Stimulated activated CD8-positive, alpha-beta memory T cell treated with anti-CD3 and anti-CD28 coated beads, Interleukin-12 subunit alpha, Interleukin-12 subunit beta, amount 100 ng/mL, for 1 hour (primary cell): ENCODE measurements at regions not wholly inside any gene's neighbourhood (a gene's known extent, or its start where the extent isn't known, plus 50 kb on each side); places are given as distances from the start of the nearest gene placed in this dataset.
"Not testable (repeated sequence)": the region's sequence is repeated elsewhere in the genome, so short reads cannot be mapped to it uniquely, and the experiment has no call there.

ENCODE experiments used
- DNase-seq: peaks from one replicate; pipeline ENCODE4 v3.0.0-alpha.2; 2020; ENCODE audit warnings: low read depth

DNA sequence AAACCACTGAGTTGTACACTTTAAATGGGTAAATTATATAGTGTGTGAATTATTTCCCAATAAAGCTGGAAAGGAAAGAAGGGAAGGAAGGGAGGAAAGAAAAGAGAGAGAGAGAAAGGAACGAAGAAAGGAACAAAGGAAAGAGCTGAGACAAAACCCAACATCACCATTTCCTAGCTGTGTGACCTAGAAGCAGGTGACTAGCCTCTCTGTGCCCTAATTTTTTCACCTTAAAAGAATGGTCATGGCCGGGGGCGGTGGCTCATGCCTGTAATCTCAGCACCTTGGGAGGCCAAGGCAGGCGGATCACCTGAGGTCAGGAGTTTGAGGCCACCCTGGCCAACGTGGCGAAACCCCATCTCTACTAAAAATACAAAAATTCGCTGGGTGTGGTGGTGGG lies 155.8 kb downstream of the C16orf95 start:
- DNase-seq: not testable (repeated sequence)

DNA sequence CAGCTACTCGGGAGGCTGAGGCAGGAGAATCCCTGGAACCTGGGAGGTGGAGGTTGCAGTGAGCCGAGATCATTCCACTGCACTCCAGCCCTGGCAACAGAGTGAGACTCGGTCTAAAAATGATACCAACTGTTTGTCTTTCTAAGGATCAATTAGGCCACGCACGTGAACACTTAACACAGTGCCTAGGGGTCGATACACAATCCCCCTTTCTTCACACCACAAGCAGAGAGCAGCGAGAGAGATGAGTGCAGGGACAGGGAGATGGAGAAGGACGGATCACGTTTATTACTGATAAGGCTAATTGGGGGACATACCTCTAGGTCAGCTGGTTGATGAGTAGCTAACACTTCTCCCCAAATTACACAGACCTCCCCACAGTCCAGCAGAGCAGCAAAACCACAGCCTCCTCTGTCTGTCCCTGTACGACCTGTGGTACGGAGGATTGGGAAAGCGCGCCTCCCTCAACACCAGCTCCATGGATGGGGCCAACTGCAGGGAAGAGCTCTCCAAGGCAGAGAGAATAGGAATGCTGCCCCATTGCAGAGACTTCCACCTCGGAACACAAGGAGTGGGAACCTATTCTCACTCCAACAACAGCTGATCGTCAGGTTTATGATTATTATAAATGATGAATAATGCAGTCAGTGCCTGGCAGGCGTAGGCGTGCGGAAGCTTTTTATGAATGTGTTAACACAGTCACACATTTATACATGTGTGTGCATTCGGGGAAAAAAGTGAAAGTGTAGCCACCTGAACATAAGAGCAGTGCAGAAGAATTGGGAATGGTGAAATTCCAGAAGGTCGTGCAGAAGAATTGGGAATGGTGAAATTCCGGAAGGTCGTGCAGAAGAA lies 155.1 kb downstream of the C16orf95 start:
- DNase-seq: no peak

DNA sequence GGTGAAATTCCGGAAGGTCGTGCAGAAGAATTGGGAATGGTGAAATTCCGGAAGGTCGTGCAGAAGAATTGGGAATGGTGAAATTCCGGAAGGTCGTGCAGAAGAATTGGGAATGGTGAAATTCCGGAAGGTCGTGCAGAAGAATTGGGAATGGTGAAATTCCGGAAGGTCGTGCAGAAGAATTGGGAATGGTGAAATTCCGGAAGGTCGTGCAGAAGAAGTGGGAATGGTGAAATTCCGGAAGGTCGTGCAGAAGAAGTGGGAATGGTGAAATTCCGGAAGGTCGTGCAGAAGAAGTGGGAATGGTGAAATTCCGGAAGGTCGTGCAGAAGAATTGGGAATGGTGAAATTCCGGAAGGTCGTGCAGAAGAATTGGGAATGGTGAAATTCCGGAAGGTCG lies 154.4 kb downstream of the C16orf95 start:
- DNase-seq: not testable (repeated sequence)

GRCh38 chr16:87163637-87164036 lies 153.6 kb downstream of the C16orf95 start:
- DNase-seq: no peak

GRCh38 chr16:87165151-87165550 lies 152.0 kb downstream of the C16orf95 start:
- DNase-seq: no peak

DNA sequence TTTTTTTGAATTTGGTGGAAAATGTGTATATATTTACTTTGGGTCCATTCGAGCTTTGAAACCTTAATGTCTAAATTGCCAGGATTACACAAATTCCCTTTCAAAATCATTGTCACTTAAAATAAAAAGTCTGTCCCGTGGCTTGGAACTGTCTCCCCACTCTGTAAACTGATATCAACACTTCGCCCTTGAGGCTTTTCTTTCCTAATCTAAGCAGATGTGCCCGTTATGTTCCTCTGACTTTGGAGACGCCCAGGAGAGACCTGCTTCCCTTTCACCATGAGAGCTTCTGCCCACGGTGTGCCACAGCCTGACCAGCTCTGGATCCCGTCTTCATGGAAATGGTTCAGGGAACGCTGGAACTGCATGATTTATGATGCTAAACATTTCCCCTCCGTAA lies 151.3 kb downstream of the C16orf95 start:
- no peak for DNase-seq

GRCh38 chr16:87166321-87166720 lies 150.9 kb downstream of the C16orf95 start:
- DNase-seq: no peak

DNA sequence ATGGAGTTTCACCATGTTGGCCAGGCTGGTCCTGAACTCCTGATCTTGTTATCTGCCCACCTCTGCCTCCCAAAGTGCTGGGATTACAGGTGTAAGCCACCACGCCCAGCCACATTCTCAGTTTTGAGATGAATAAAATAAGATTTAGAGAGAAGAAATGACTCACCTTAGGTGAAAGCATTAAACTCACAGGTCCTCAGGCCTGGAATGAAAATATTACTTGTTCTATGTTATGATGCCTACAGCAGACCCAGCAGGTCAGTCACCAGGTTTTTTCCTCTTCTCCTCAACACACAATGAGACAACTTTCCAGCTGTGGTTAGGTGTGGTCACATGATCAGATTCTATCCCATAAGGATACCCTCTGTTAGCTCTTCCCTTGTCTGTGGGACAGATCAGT lies 150.3 kb downstream of the C16orf95 start:
- no peak for DNase-seq

DNA sequence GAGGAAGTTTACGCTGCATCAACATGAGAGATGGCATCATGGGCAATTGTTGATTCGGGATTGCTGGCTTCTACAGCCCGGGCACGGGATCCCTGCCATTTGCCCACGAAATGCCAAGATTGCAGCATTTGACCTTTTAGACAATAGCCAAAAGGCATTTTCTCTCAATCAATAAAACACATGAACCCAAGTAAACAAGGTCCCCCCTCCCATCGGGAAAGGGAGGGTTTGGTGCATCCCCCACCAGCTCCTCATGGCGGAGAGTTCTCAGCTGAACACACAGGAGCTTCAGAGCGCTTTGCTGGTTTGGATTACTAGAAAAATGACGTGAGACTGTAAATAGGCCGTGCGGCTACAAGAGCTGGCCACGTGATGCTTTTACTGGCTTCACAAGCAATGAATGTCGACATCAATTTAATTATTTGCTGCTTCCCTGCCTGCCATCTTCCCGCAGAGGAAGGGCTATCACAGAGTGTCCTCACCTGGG lies 147.6 kb downstream of the C16orf95 start:
- no peak for DNase-seq

DNA sequence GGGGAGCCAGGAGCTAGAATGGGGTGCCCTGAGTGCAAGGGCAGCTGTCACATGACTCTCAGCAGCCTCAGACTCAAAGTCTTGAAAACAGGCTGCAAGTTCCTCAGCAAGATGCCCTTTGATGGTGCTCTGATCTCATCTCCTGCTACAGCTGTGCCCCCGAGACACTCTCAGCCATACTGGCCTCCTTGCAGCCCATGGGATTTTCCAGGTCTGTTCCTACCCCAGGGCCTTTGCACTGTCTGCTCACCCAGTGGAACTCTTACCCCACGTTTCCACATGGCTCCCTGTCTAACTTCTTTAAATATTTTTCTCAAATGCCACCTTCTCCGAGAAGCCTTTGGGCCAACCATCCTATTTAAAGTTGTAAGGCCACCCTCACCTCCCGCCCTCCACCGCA lies 146.9 kb downstream of the C16orf95 start:
- no peak for DNase-seq

DNA sequence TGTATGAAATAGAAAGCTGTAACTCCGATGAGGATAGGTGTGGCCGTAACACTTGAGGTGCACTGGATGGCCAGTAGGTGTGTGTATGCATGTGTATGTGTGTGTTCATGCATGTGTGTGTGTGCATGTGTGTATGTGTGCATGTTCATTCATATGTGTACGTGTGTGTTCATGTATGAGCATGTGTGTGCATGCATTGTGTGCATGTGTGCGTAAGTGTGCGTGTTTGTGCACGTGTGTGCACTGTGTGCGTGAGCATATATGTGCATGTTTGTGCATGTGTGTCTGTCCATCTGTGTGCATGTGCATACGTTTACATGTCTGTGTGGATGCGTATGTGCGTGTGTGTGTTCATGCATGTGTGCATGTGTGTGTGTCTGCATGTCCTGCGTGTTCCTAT lies 145.5 kb downstream of the C16orf95 start:
- DNase-seq: no peak

DNA sequence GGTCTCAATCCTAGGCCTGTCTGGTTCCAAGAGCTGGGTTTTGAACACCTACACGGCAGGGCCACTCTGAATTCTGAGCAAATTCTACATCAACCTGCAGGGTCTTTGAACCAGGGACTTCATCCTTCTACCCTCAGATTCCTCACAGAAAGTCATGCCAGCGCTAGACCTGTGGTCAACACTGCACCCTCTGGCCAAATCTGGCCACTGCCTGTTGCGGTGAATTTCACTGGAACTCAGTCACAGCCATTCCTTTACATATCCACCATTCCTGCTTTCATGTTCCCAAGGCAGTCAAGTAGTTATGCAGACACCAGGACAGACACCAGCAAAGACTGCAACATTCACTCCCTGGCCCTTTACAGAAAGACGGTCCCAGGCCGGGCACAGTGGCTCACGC lies 144.6 kb downstream of the C16orf95 start:
- no peak for DNase-seq

- no peak for DNase-seq
Observed at GRCh38 chr16:87173294-87173893, 143.8 kb downstream of the C16orf95 start.

- no peak for DNase-seq
Observed at GRCh38 chr16:87174061-87174460, 143.1 kb downstream of the C16orf95 start.

GRCh38 chr16:87176735-87177134 lies 140.5 kb downstream of the C16orf95 start:
- no peak for DNase-seq

- no peak for DNase-seq
Observed at GRCh38 chr16:87177673-87178072, 139.5 kb downstream of the C16orf95 start.

GRCh38 chr16:87178177-87178863 lies 138.9 kb downstream of the C16orf95 start:
- no peak for DNase-seq

- DNase-seq: no peak
Observed at GRCh38 chr16:87178977-87179376, 138.2 kb downstream of the C16orf95 start.

DNA sequence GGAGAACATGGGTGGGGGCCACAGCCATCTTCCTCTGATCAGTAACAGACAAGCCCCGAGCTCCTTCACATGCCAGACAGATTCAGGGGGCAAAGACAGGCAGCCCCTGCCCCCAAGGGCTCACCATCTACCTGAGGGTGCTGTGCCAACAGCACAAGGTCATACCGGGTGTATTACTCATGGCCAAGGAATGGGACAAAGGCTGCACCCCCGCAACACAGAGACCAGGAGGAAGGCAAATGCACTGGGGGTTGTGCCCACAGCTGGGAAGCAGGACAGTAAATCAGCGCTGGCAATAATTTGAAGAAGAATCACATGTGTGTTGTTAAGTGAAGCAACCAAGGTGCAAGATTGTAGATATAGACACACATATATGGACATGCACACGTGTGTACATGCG lies 137.1 kb downstream of the C16orf95 start:
- no peak for DNase-seq

- DNase-seq: no peak
Observed at GRCh38 chr16:87182759-87183158, 134.4 kb downstream of the C16orf95 start.

DNA sequence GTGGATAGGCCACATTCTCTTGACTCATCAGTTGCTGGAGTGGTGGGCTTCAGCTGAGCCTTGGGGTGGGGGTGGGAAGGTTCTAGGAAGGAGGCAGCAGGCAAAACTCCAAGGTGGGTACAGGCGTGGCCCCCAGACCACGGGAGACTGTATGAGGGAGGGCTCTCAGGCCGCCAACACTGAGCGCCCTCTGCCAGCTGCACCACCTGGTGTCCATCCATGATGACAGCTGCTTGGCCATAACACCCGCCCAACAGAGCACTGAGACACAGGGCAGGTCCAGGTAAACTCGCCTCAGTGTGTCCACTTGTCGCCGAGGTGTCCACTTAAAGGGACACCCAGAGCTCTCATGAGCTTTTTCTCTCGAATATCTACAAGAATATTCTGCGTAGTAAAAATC lies 133.5 kb downstream of the C16orf95 start:
- no peak for DNase-seq

DNA sequence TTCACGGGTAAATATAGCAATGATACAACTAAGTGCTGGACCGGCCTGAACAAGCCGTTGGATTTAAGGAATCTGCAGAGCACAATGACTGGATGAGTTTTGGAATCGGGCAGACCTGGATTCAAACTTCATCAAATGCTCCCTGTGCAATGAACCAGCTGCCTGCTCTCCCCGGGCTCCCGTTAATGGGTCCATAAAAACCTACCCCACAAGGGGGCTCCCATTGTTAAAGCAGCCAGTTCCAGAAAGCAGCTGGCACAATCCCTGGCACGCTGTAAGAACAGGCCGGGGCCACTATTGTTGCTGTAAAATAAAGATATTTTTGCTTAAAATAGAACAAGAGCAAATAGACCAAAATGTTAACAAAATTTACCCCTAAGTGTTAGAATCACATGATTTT lies 131.9 kb downstream of the C16orf95 start:
- DNase-seq: no peak

GRCh38 chr16:87185983-87186382 lies 131.2 kb downstream of the C16orf95 start:
- no peak for DNase-seq
